ENCODE measurements at regions not wholly inside any gene's neighbourhood (a gene's known extent, or its start where the extent isn't known, plus 50 kb on each side); places are given as distances from the start of the nearest gene placed in this dataset.

DNA sequence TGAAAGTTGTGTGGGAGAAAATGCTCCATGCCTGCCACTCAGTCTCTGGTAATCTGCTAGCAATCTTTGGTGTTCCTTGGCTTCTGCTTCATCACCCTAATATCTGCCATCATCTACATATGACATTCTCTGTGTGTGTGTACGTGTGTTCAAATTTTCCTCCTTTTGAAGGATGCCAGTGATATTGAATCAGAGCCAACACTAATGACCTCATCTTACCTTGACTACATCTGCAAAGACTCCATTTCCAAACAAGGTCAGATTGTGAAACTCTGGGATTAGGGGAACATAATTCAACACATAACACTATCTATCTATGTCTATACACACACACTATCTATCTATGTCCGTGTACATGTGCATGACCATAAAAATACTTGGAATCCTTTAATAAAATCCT lies 81.4 kb upstream of the IRS2 start:
- Histone ChIP-seq H4K20me1 (ENCODE audit: control insufficient read depth, insufficient read depth, insufficient read length) (no peaks in the 10 kb centered on the region), H3K14ac (ENCODE audit: insufficient read depth, low read length) (no peak overlapping the region), H3K27me3 (ENCODE audit: insufficient read depth, low read length) (no peaks in the 10 kb centered on the region), H3K4me1 (ENCODE audit: insufficient read depth, low read length) (no peaks in the 10 kb centered on the region), H3K9me3 (ENCODE audit: control insufficient read depth, low read depth, low read length) (no peaks in the 10 kb centered on the region), H2BK12ac (ENCODE audit: insufficient read length, low read depth, low read length) (no peak overlapping the region), H2AK5ac (ENCODE audit: insufficient read length, low read length) (no peak overlapping the region), H3K4ac (ENCODE audit: low read depth, low read length) (no peak overlapping the region), H3K79me1 (ENCODE audit: insufficient read depth, low read depth, low read length, poor library complexity, severe bottlenecking) (no peaks in the 10 kb centered on the region), H3K56ac (ENCODE audit: insufficient read length, low read depth, low read length) (no peak overlapping the region), H3K23ac (ENCODE audit: insufficient read length, low read depth, low read length) (no peak overlapping the region), H3K18ac (ENCODE audit: insufficient read length, low read depth, low read length) (no peak overlapping the region), H2AFZ (ENCODE audit: low read length) (no peak overlapping the region), H3K4me2 (ENCODE audit: insufficient read depth, insufficient read length, low read length) (no peak overlapping the region), H2BK5ac (ENCODE audit: insufficient read length, low read length) (no peak overlapping the region), H2BK120ac (ENCODE audit: low read depth, low read length, poor library complexity, severe bottlenecking) (no peak overlapping the region), H3K23me2 (ENCODE audit: insufficient read length, low read depth, low read length, poor library complexity, severe bottlenecking) (no peaks in the 10 kb centered on the region), H3K9ac (ENCODE audit: extremely low read depth, insufficient read length, low read length) (no peak overlapping the region), H4K91ac (ENCODE audit: insufficient read length, low read depth, low read length) (no peak overlapping the region), H2BK20ac (ENCODE audit: low read depth, low read length, poor library complexity, severe bottlenecking) (no peak overlapping the region), H4K5ac (ENCODE audit: insufficient read length, low read depth, low read length) (no peak overlapping the region), H3K79me2 (ENCODE audit: insufficient read depth, low read length) (no peaks in the 10 kb centered on the region), H3T11ph (ENCODE audit: low read length) (no peak overlapping the region), H2BK15ac (ENCODE audit: low read depth, low read length) (no peak overlapping the region), H3K27ac (ENCODE audit: insufficient read length, low read depth, low read length) (no peak overlapping the region), H4K8ac (replicated peaks; ENCODE audit: insufficient read length, low read depth, low read length) (no peak overlapping the region)
- H3K4me1 Mint-ChIP-seq, result peaks cover 0 to 6% of the 10 kb centered on the region in 2 experiments; a peak in 2 of 4 replicates
- no CpG with 5 or more reads among the region's 2 CpGs for WGBS (ENCODE audit: extremely low coverage, insufficient read length, low lambda C conversion rate)
- peaks cover 1% of the 10 kb centered on the region for H3K27me3 Mint-ChIP-seq (ENCODE audit: low read depth)
- no peak overlapping the region for H3K4me3 Mint-ChIP-seq
- TF ChIP-seq, protein P1, sequence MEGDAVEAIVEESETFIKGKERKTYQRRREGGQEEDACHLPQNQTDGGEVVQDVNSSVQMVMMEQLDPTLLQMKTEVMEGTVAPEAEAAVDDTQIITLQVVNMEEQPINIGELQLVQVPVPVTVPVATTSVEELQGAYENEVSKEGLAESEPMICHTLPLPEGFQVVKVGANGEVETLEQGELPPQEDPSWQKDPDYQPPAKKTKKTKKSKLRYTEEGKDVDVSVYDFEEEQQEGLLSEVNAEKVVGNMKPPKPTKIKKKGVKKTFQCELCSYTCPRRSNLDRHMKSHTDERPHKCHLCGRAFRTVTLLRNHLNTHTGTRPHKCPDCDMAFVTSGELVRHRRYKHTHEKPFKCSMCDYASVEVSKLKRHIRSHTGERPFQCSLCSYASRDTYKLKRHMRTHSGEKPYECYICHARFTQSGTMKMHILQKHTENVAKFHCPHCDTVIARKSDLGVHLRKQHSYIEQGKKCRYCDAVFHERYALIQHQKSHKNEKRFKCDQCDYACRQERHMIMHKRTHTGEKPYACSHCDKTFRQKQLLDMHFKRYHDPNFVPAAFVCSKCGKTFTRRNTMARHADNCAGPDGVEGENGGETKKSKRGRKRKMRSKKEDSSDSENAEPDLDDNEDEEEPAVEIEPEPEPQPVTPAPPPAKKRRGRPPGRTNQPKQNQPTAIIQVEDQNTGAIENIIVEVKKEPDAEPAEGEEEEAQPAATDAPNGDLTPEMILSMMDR (conservative IDR thresholded peaks at IDR 0.05), result no peak
- no peak overlapping the region for H3K27ac Mint-ChIP-seq
- H3K36me3 Mint-ChIP-seq (ENCODE audit: insufficient read depth in 1 of 3, low read depth in 3 of 3), result no peaks in the 10 kb centered on the region
- no peaks in the 10 kb centered on the region for H3K9me3 Mint-ChIP-seq
- DNase-seq, result no peak
